HepG2 (cell line): ENCODE measurements at regions not wholly inside any gene's neighbourhood (a gene's known extent, or its start where the extent isn't known, plus 50 kb on each side); places are given as distances from the start of the nearest gene placed in this dataset.

ENCODE experiments used
- ATAC-seq: fragments of 200-7000 bp; cut with Tn5 transposase; 3 replicates; pipeline ENCODE4 v1.9.1; 2020; ENCODE audit warnings: mild to moderate bottlenecking, moderate library complexity
- BruUV-seq: library from RNA; stranded (reverse); fragments of 400-500 nt; replicated peaks from 2 replicates; lab custom pipeline; 2021; lab: Mats Ljungman, UMichigan
- CTCF ChIA-PET: fragments of 300-600 bp; formaldehyde crosslinking; extraction: SDS; loops from one replicate; lab custom pipeline; 2021; ENCODE audit warnings: low total read pairs, inconsistent platforms, low intra/inter-chr PET ratio; lab: Yijun Ruan, JAX
- POLR2A ChIA-PET: fragments of 350-600 bp; sonication (Branson Sonifier 250); formaldehyde crosslinking; loops from one replicate; lab custom pipeline; 2020; ENCODE audit warnings: antibody characterized with exemption, inconsistent platforms; lab: Yijun Ruan, JAX
- DNase-seq: peaks from one replicate; pipeline ENCODE4 v3.0.0-alpha.2; 2015; ENCODE audit warnings: low spot score
- FAIRE-seq: peaks from 3 replicates; lab custom pipeline; 2011; peaks lifted over from hg19 to GRCh38; lab: Jason Lieb, UNC
- H2AFZ ChIP-seq: one replicate; pipeline ENCODE4 v1.6.1; 2011; ENCODE audit warnings: low read length, inconsistent platforms
- H3K27ac ChIP-seq: fragments of 300-600 bp; 3 replicates; pipeline ENCODE4 v1.8.0; 2011; ENCODE audit warnings: mixed run types, mild to moderate bottlenecking, mixed read lengths, low read length, inconsistent platforms; ENCODE audit not compliant: insufficient read depth; ENCODE audit errors: extremely low read length
- H3K27me3 ChIP-seq, 2 experiments: fragments of 200-600 bp in 1 of 2; 2 replicates in 1 of 2; 3 replicates in 1 of 2; pipeline versions ENCODE4 v1.6.0 to v1.8.0; 2011; ENCODE audit warnings: low read length in 2 of 2, mild to moderate bottlenecking in 2 of 2, moderate library complexity in 2 of 2, inconsistent platforms in 1 of 2; ENCODE audit not compliant: insufficient read depth in 2 of 2, control insufficient read depth in 1 of 2
- H3K36me3 ChIP-seq, 2 experiments: fragments of 200-600 bp in 1 of 2; replicated peaks in 1 of 2; 2 replicates in 1 of 2; 3 replicates in 1 of 2; pipeline versions ENCODE4 v1.5.1 to v1.8.0; 2011; ENCODE audit warnings: low read length in 2 of 2, inconsistent platforms in 1 of 2; ENCODE audit not compliant: insufficient read depth in 2 of 2, control insufficient read depth in 1 of 2
- H3K4me1 ChIP-seq: 2 replicates; pipeline ENCODE4 v1.5.1; 2012; ENCODE audit warnings: low read length, inconsistent platforms; ENCODE audit not compliant: insufficient read depth
- H3K4me2 ChIP-seq: 2 replicates; pipeline ENCODE4 v1.6.0; 2011; ENCODE audit warnings: low read depth, low read length, inconsistent platforms
- H3K4me3 ChIP-seq, 3 experiments: fragments of 200-600 bp in 1 of 3; sonication (generic), shearing (Covaris generic) in 1 of 3; replicated peaks in 1 of 3; 2 replicates each; pipeline ENCODE4 v1.5.1; 2011 to 2016; ENCODE audit warnings: low read length in 3 of 3, inconsistent platforms in 2 of 3, low read depth in 2 of 3, mild to moderate bottlenecking in 2 of 3, control low read depth in 1 of 3, mixed read lengths in 1 of 3; ENCODE audit not compliant: insufficient read depth in 1 of 3
- H3K79me2 ChIP-seq: one replicate; pipeline ENCODE4 v1.6.1; 2011; ENCODE audit warnings: low read length, inconsistent platforms; ENCODE audit not compliant: insufficient read depth
- H3K9ac ChIP-seq: 2 replicates; pipeline ENCODE4 v1.6.0; 2011; ENCODE audit warnings: mild to moderate bottlenecking, low read depth, low read length, inconsistent platforms; ENCODE audit not compliant: insufficient read depth
- H3K9me3 ChIP-seq: 2 replicates; pipeline ENCODE4 v1.5.1; 2012; ENCODE audit warnings: mild to moderate bottlenecking, low read length
- H4K20me1 ChIP-seq: 2 replicates; pipeline ENCODE4 v1.6.0; 2011; ENCODE audit warnings: inconsistent platforms, mild to moderate bottlenecking, low read length, moderate library complexity; ENCODE audit not compliant: insufficient read depth
- ATM ChIP-seq: fragments of 450-650 bp; IDR thresholded peaks from 2 replicates; pipeline ENCODE4 v1.7.1; 2017; ENCODE audit warnings: mild to moderate bottlenecking, borderline replicate concordance
- CENPT ChIP-seq: sonication (generic); formaldehyde crosslinking; IDR thresholded peaks from 2 replicates; pipeline ENCODE4 v1.8.0; 2022; ENCODE audit warnings: low read depth, mild to moderate bottlenecking, moderate library complexity, missing genetic modification reagents
- MXD4 ChIP-seq: IDR thresholded peaks from 2 replicates; pipeline ENCODE4 v1.6.1; 2016; ENCODE audit warnings: mild to moderate bottlenecking, missing biosample characterization, missing genetic modification reagents
- ZNF282 ChIP-seq: fragments of 450-650 bp; IDR thresholded peaks from 2 replicates; pipeline ENCODE4 v1.6.1; 2018; ENCODE audit not compliant: partially characterized antibody
- ZNF577 ChIP-seq: sonication (generic); formaldehyde crosslinking; IDR thresholded peaks from 2 replicates; pipeline ENCODE4 v1.4.0; 2020; ENCODE audit warnings: mild to moderate bottlenecking, low read depth, missing genetic modification reagents, borderline replicate concordance
- WGBS: methylation state at CpG from one replicate; pipeline ENCODE4 v1.1.6; 2017; ENCODE audit warnings: low lambda C conversion rate; 5-methylcytosine and 5-hydroxymethylcytosine counted together
- in situ Hi-C: cut with HindIII; loops from 2 replicates; pipeline ENCODE4 v1.10.0; 2017; ENCODE audit warnings: low pct_unique_long_range_greater_than_20kb; ENCODE audit not compliant: extremely low pct_ligation_motif_present
- intact Hi-C: fragments of 100-400 bp; cut with micrococcal nuclease; formaldehyde crosslinking; loops from one replicate; pipeline ENCODE4 v1.10.0; 2022; ENCODE audit not compliant: unreplicated experiment
- TF ChIP-seq, protein P1 (sequence below): sonication (generic); formaldehyde crosslinking; IDR thresholded peaks from 2 replicates; pipeline ENCODE4 v1.4.0; 2020; ENCODE audit warnings: missing genetic modification reagents, borderline replicate concordance
- TF ChIP-seq, protein P2 (sequence below), 2 experiments: sonication (generic) in 1 of 2; formaldehyde crosslinking in 1 of 2; IDR thresholded peaks; 2 replicates each; pipeline versions ENCODE4 v1.5.1 to v1.6.1; 2011 to 2020; ENCODE audit warnings: borderline replicate concordance in 1 of 2, low read depth in 1 of 2, low read length in 1 of 2, mild to moderate bottlenecking in 1 of 2, missing genetic modification reagents in 1 of 2, moderate library complexity in 1 of 2
- TF ChIP-seq, protein P3 (sequence below): sonication (generic); formaldehyde crosslinking; IDR thresholded peaks from 2 replicates; pipeline ENCODE4 v1.4.0; 2020; ENCODE audit warnings: missing genetic modification reagents, borderline replicate concordance
- TF ChIP-seq, protein P4 (sequence below): sonication (generic); formaldehyde crosslinking; IDR thresholded peaks from 2 replicates; pipeline ENCODE4 v1.4.0; 2020; ENCODE audit warnings: missing genetic modification reagents, mild to moderate bottlenecking, borderline replicate concordance
- TF ChIP-seq, protein P5 (sequence below): IDR thresholded peaks from 2 replicates; pipeline ENCODE4 v1.6.1; 2016

- H3K4me3 ChIP-seq: no peak overlapping the region
- WGBS: 6% methylated on average over 2 of the region's 2 CpGs
- no peaks in the 10 kb centered on the region for H3K36me3 ChIP-seq
- H4K20me1 ChIP-seq: no peaks in the 10 kb centered on the region
- H3K27ac ChIP-seq: no peak overlapping the region
- H3K4me2 ChIP-seq: no peak overlapping the region
- ChIA-PET CTCF (no interaction called here), POLR2A (no interaction called here)
- no peak overlapping the region for H3K9ac ChIP-seq
- ATAC-seq (no peak), FAIRE-seq (no peak), DNase-seq (no peak)
- no peaks in the 10 kb centered on the region for H3K79me2 ChIP-seq
- no peaks in the 10 kb centered on the region; a peak in 1 of 5 replicates for H3K27me3 ChIP-seq
- H3K9me3 ChIP-seq: peaks cover 19% of the 10 kb centered on the region
- H2AFZ ChIP-seq: no peak overlapping the region
- intact Hi-C loops (no loop called here), in situ Hi-C loops (no loop called here)
- BruUV-seq: no TSS peak
- no peaks in the 10 kb centered on the region for H3K4me1 ChIP-seq
- TF ChIP-seq ZNF282 (no peak), MXD4 (no peak), CENPT (CRISPR knock-in tag) (no peak), ATM (no peak), ZNF577 (CRISPR knock-in tag) (no peak)
- TF ChIP-seq, protein P1, sequence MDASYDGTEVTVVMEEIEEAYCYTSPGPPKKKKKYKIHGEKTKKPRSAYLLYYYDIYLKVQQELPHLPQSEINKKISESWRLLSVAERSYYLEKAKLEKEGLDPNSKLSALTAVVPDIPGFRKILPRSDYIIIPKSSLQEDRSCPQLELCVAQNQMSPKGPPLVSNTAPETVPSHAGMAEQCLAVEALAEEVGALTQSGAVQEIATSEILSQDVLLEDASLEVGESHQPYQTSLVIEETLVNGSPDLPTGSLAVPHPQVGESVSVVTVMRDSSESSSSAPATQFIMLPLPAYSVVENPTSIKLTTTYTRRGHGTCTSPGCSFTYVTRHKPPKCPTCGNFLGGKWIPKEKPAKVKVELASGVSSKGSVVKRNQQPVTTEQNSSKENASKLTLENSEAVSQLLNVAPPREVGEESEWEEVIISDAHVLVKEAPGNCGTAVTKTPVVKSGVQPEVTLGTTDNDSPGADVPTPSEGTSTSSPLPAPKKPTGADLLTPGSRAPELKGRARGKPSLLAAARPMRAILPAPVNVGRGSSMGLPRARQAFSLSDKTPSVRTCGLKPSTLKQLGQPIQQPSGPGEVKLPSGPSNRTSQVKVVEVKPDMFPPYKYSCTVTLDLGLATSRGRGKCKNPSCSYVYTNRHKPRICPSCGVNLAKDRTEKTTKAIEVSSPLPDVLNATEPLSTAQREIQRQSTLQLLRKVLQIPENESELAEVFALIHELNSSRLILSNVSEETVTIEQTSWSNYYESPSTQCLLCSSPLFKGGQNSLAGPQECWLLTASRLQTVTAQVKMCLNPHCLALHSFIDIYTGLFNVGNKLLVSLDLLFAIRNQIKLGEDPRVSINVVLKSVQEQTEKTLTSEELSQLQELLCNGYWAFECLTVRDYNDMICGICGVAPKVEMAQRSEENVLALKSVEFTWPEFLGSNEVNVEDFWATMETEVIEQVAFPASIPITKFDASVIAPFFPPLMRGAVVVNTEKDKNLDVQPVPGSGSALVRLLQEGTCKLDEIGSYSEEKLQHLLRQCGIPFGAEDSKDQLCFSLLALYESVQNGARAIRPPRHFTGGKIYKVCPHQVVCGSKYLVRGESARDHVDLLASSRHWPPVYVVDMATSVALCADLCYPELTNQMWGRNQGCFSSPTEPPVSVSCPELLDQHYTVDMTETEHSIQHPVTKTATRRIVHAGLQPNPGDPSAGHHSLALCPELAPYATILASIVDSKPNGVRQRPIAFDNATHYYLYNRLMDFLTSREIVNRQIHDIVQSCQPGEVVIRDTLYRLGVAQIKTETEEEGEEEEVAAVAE: no peak
- TF ChIP-seq, protein P2, sequence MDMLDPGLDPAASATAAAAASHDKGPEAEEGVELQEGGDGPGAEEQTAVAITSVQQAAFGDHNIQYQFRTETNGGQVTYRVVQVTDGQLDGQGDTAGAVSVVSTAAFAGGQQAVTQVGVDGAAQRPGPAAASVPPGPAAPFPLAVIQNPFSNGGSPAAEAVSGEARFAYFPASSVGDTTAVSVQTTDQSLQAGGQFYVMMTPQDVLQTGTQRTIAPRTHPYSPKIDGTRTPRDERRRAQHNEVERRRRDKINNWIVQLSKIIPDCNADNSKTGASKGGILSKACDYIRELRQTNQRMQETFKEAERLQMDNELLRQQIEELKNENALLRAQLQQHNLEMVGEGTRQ (IDR thresholded peaks at IDR 0.05; ENCODE audit: low read depth, low read length): no peak
- TF ChIP-seq, protein P2 (CRISPR knock-in tag; IDR thresholded peaks at IDR 0.05; ENCODE audit: borderline replicate concordance): no peak
- TF ChIP-seq, protein P3, sequence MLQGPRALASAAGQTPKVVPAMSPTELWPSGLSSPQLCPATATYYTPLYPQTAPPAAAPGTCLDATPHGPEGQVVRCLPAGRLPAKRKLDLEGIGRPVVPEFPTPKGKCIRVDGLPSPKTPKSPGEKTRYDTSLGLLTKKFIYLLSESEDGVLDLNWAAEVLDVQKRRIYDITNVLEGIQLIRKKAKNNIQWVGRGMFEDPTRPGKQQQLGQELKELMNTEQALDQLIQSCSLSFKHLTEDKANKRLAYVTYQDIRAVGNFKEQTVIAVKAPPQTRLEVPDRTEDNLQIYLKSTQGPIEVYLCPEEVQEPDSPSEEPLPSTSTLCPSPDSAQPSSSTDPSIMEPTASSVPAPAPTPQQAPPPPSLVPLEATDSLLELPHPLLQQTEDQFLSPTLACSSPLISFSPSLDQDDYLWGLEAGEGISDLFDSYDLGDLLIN: no peak
- TF ChIP-seq, protein P4, sequence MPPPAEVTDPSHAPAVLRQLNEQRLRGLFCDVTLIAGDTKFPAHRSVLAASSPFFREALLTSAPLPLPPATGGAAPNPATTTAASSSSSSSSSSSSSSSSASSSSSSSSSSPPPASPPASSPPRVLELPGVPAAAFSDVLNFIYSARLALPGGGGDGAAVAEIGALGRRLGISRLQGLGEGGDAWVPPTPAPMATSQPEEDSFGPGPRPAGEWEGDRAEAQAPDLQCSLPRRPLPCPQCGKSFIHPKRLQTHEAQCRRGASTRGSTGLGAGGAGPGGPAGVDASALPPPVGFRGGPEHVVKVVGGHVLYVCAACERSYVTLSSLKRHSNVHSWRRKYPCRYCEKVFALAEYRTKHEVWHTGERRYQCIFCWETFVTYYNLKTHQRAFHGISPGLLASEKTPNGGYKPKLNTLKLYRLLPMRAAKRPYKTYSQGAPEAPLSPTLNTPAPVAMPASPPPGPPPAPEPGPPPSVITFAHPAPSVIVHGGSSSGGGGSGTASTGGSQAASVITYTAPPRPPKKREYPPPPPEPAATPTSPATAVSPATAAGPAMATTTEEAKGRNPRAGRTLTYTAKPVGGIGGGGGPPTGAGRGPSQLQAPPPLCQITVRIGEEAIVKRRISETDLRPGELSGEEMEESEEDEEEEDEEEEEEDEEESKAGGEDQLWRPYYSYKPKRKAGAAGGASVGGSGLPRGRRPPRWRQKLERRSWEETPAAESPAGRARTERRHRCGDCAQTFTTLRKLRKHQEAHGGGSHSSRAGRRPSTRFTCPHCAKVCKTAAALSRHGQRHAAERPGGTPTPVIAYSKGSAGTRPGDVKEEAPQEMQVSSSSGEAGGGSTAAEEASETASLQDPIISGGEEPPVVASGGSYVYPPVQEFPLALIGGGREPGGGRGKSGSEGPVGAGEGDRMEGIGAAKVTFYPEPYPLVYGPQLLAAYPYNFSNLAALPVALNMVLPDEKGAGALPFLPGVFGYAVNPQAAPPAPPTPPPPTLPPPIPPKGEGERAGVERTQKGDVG (CRISPR knock-in tag): no peak
- TF ChIP-seq, protein P5, sequence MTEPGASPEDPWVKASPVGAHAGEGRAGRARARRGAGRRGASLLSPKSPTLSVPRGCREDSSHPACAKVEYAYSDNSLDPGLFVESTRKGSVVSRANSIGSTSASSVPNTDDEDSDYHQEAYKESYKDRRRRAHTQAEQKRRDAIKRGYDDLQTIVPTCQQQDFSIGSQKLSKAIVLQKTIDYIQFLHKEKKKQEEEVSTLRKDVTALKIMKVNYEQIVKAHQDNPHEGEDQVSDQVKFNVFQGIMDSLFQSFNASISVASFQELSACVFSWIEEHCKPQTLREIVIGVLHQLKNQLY: no peak
These were observed 577.3 kb downstream of the AJAP1 start for GRCh38 chr1:5231541-5232315.
